Neural cell (in vitro differentiated cells): ENCODE measurements at regions not wholly inside any gene's neighbourhood (a gene's known extent, or its start where the extent isn't known, plus 50 kb on each side); places are given as distances from the start of the nearest gene placed in this dataset.

Experiments
- H2AFZ ChIP-seq: fragments of 200-600, 300-800 bp; sonication (generic), shearing (Covaris generic); 2 replicates; pipeline ENCODE4 v1.6.0; 2014; ENCODE audit warnings: low read depth, mild to moderate bottlenecking, antibody characterized with exemption, low read length, moderate library complexity
- H3F3A ChIP-seq: fragments of 200-600 bp; shearing (Covaris generic); 2 replicates; pipeline ENCODE4 v1.6.1; 2016; ENCODE audit warnings: mild to moderate bottlenecking, moderate library complexity, mixed read lengths, antibody characterized with exemption, low read length; ENCODE audit not compliant: insufficient read depth, poor library complexity, severe bottlenecking
- H3K27ac ChIP-seq: fragments of 200-600, 300-800 bp; sonication (generic), shearing (Covaris generic); 2 replicates; pipeline ENCODE4 v1.5.1; 2014; ENCODE audit warnings: mild to moderate bottlenecking, low read length, moderate library complexity
- H3K27me3 ChIP-seq: fragments of 300-800, 200-600 bp; sonication (generic), shearing (Covaris generic); 2 replicates; pipeline ENCODE4 v1.6.0; 2014; ENCODE audit warnings: mild to moderate bottlenecking, low read depth, low read length, moderate library complexity; ENCODE audit not compliant: insufficient read depth
- H3K36me3 ChIP-seq: fragments of 300-800, 200-600 bp; sonication (generic), shearing (Covaris generic); 2 replicates; pipeline ENCODE4 v1.5.1; 2014; ENCODE audit warnings: mild to moderate bottlenecking, antibody characterized with exemption, low read length, moderate library complexity; ENCODE audit not compliant: insufficient read depth
- H3K4me2 ChIP-seq: fragments of 300-800, 200-600 bp; sonication (generic), shearing (Covaris generic); 2 replicates; pipeline ENCODE4 v1.6.0; 2014; ENCODE audit warnings: mild to moderate bottlenecking, low read length
- H3K4me3 ChIP-seq: fragments of 300-800, 200-600 bp; sonication (generic), shearing (Covaris generic); 2 replicates; pipeline ENCODE4 v1.5.1; 2014; ENCODE audit warnings: mild to moderate bottlenecking, low read length, moderate library complexity
- H3K79me2 ChIP-seq: fragments of 200-600 bp; shearing (Covaris generic); replicated peaks from 2 replicates; pipeline ENCODE4 v1.6.0; 2014; ENCODE audit warnings: mild to moderate bottlenecking, low read length, moderate library complexity; ENCODE audit not compliant: insufficient read depth
- H3K9ac ChIP-seq: fragments of 300-800, 200-600 bp; sonication (generic), shearing (Covaris generic); 2 replicates; pipeline ENCODE4 v1.6.1; 2016; ENCODE audit warnings: mild to moderate bottlenecking, low read length, mixed read lengths
- H3K9me2 ChIP-seq: fragments of 200-600 bp; shearing (Covaris generic); 2 replicates; pipeline ENCODE4 v1.6.1; 2016; ENCODE audit warnings: mild to moderate bottlenecking, low read length, mixed read lengths; ENCODE audit not compliant: insufficient read depth
- H3K9me3 ChIP-seq: fragments of 200-600, 300-800 bp; sonication (generic), shearing (Covaris generic); 2 replicates; pipeline ENCODE4 v1.6.1; 2016; ENCODE audit warnings: mild to moderate bottlenecking, mixed run types, low read length, moderate library complexity, mixed read lengths
- H4K20me1 ChIP-seq: fragments of 200-600 bp; shearing (Covaris generic); 2 replicates; pipeline ENCODE4 v1.6.1; 2016; ENCODE audit warnings: mild to moderate bottlenecking, mixed run types; ENCODE audit not compliant: insufficient read depth
- EP300 ChIP-seq: fragments of 450-650 bp; conservative IDR thresholded peaks from 2 replicates; pipeline ENCODE4 v1.6.1; 2014; ENCODE audit warnings: antibody characterized with exemption, mild to moderate bottlenecking, moderate library complexity; ENCODE audit not compliant: poor library complexity, severe bottlenecking
- EZH2 ChIP-seq: fragments of 200-600, 300-800 bp; shearing (Covaris generic), sonication (generic); IDR thresholded peaks from 2 replicates; pipeline ENCODE4 v1.6.1; 2014; ENCODE audit warnings: antibody characterized with exemption, low read length, borderline replicate concordance, mild to moderate bottlenecking; ENCODE audit not compliant: insufficient read depth, poor library complexity, severe bottlenecking
- MXI1 ChIP-seq: fragments of 450-650 bp; conservative IDR thresholded peaks from 2 replicates; pipeline ENCODE4 v1.6.1; 2014; ENCODE audit warnings: antibody characterized with exemption, mild to moderate bottlenecking; ENCODE audit not compliant: poor library complexity, severe bottlenecking
- POLR2AphosphoS5 ChIP-seq: IDR thresholded peaks from 2 replicates; pipeline ENCODE4 v1.6.1; 2012
- RAD21 ChIP-seq: fragments of 450-650 bp; conservative IDR thresholded peaks from 2 replicates; pipeline ENCODE4 v1.6.1; 2014; ENCODE audit warnings: antibody characterized with exemption, mild to moderate bottlenecking, moderate library complexity
- SMC3 ChIP-seq: fragments of 450-650 bp; conservative IDR thresholded peaks from 2 replicates; pipeline ENCODE4 v1.6.1; 2014; ENCODE audit warnings: antibody characterized with exemption, mild to moderate bottlenecking, moderate library complexity; ENCODE audit not compliant: poor library complexity
- TAF1 ChIP-seq: IDR thresholded peaks from 2 replicates; pipeline ENCODE4 v1.6.1; 2012; ENCODE audit warnings: low read depth
- TF ChIP-seq, protein P1 (sequence below): fragments of 450-650 bp; IDR thresholded peaks from 2 replicates; pipeline ENCODE4 v1.5.1; 2014; ENCODE audit warnings: antibody characterized with exemption, mild to moderate bottlenecking, moderate library complexity; ENCODE audit not compliant: poor library complexity, severe bottlenecking
- TF ChIP-seq, protein P2 (sequence below): IDR thresholded peaks from 2 replicates; pipeline ENCODE4 v1.6.1; 2012; ENCODE audit warnings: borderline replicate concordance

DNA sequence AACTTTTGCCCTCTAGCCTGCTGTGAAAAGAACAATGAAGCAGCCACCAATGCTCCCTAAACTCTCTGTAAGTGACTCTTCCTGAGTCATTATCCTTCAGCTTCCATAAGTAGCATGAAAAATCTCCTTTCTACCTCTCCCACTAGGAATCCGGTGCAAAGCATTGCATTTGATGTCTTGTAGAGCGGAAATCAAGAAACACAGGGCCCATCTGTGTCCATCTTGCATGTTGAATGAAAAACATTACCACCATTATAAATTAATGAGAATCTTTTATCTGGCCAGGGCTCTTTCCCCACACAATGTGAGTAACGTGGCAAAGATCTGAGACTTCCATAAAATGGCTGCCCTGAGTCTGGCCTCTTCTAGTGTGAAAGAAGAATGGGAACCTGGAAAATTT, 324.4 kb downstream of the ADGRL2 start:
- no peaks in the 10 kb centered on the region for H4K20me1 ChIP-seq
- H3K27me3 ChIP-seq, result no peaks in the 10 kb centered on the region
- TF ChIP-seq TAF1 (no peak), EP300 (no peak), RAD21 (no peak), MXI1 (no peak), POLR2AphosphoS5 (no peak)
- TF ChIP-seq, protein P1, sequence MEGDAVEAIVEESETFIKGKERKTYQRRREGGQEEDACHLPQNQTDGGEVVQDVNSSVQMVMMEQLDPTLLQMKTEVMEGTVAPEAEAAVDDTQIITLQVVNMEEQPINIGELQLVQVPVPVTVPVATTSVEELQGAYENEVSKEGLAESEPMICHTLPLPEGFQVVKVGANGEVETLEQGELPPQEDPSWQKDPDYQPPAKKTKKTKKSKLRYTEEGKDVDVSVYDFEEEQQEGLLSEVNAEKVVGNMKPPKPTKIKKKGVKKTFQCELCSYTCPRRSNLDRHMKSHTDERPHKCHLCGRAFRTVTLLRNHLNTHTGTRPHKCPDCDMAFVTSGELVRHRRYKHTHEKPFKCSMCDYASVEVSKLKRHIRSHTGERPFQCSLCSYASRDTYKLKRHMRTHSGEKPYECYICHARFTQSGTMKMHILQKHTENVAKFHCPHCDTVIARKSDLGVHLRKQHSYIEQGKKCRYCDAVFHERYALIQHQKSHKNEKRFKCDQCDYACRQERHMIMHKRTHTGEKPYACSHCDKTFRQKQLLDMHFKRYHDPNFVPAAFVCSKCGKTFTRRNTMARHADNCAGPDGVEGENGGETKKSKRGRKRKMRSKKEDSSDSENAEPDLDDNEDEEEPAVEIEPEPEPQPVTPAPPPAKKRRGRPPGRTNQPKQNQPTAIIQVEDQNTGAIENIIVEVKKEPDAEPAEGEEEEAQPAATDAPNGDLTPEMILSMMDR, result no peak
- TF ChIP-seq, protein P2, sequence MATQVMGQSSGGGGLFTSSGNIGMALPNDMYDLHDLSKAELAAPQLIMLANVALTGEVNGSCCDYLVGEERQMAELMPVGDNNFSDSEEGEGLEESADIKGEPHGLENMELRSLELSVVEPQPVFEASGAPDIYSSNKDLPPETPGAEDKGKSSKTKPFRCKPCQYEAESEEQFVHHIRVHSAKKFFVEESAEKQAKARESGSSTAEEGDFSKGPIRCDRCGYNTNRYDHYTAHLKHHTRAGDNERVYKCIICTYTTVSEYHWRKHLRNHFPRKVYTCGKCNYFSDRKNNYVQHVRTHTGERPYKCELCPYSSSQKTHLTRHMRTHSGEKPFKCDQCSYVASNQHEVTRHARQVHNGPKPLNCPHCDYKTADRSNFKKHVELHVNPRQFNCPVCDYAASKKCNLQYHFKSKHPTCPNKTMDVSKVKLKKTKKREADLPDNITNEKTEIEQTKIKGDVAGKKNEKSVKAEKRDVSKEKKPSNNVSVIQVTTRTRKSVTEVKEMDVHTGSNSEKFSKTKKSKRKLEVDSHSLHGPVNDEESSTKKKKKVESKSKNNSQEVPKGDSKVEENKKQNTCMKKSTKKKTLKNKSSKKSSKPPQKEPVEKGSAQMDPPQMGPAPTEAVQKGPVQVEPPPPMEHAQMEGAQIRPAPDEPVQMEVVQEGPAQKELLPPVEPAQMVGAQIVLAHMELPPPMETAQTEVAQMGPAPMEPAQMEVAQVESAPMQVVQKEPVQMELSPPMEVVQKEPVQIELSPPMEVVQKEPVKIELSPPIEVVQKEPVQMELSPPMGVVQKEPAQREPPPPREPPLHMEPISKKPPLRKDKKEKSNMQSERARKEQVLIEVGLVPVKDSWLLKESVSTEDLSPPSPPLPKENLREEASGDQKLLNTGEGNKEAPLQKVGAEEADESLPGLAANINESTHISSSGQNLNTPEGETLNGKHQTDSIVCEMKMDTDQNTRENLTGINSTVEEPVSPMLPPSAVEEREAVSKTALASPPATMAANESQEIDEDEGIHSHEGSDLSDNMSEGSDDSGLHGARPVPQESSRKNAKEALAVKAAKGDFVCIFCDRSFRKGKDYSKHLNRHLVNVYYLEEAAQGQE, result no peak
- no peaks in the 10 kb centered on the region for H3K79me2 ChIP-seq
- H3K4me3 ChIP-seq, result no peak overlapping the region
- no peaks in the 10 kb centered on the region for H3K36me3 ChIP-seq
- no peaks in the 10 kb centered on the region for H3K9me2 ChIP-seq
- H3K27ac ChIP-seq, result no peak overlapping the region
- no peaks in the 10 kb centered on the region for H3F3A ChIP-seq
- H3K9me3 ChIP-seq, result no peaks in the 10 kb centered on the region
- no peak overlapping the region for H2AFZ ChIP-seq
- H3K4me2 ChIP-seq, result no peak overlapping the region
- no peak overlapping the region for H3K9ac ChIP-seq

DNA sequence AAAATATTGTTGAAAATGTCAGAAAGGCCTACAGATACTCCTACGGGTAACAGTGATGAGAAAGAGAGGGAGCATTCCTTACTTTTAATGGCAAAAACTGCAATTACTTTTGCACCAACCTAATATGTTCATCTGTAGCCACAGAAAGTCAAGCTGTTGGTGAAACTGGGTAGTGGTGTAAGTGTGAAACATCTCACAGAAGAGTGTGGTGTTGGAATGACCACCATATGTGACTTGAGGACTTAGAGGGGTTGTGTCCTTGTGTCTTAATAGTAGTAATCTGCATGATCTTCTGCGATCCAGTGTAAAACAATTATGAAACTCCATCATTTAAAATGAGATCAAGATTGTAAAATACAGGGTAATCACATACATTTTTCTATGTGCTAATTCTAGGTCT, 320.7 kb downstream of the ADGRL2 start:
- Histone ChIP-seq H3K79me2 (no peaks in the 10 kb centered on the region), H3K36me3 (no peaks in the 10 kb centered on the region), H3F3A (no peaks in the 10 kb centered on the region), H3K27ac (no peak overlapping the region), H3K9ac (no peak overlapping the region), H3K9me3 (no peaks in the 10 kb centered on the region), H2AFZ (no peak overlapping the region), H3K27me3 (no peaks in the 10 kb centered on the region), H4K20me1 (no peaks in the 10 kb centered on the region), H3K9me2 (no peaks in the 10 kb centered on the region), H3K4me2 (no peak overlapping the region), H3K4me3 (no peak overlapping the region)
- TF ChIP-seq RAD21, result no peak
- no peak for TF ChIP-seq EP300
- TF ChIP-seq POLR2AphosphoS5, result no peak
- no peak for TF ChIP-seq MXI1
- TF ChIP-seq, protein P1, result no peak
- no peak for TF ChIP-seq TAF1
- TF ChIP-seq, protein P2, result no peak
- TF ChIP-seq SMC3, result no peak
- TF ChIP-seq EZH2, result no peak
